HepG2 (cell line): ENCODE measurements at regions not wholly inside any gene's neighbourhood (a gene's known extent, or its start where the extent isn't known, plus 50 kb on each side); places are given as distances from the start of the nearest gene placed in this dataset.

Experiments used
- ATAD3A ChIP-seq: sonication (generic); formaldehyde crosslinking; IDR thresholded peaks from 2 replicates; pipeline ENCODE4 v1.4.0; 2020; ENCODE audit warnings: missing genetic modification reagents
- CERS6 ChIP-seq: sonication (generic); formaldehyde crosslinking; IDR thresholded peaks from 2 replicates; pipeline ENCODE4 v1.5.0; 2020; ENCODE audit warnings: missing genetic modification reagents
- DZIP1 ChIP-seq: sonication (generic); formaldehyde crosslinking; IDR thresholded peaks from 2 replicates; pipeline ENCODE4 v1.5.0; 2020; ENCODE audit warnings: mild to moderate bottlenecking, missing genetic modification reagents
- EP300 ChIP-seq, 3 experiments: sonication (generic) in 1 of 3; formaldehyde crosslinking in 1 of 3; IDR thresholded peaks; 2 replicates each; pipeline versions ENCODE4 v1.5.1 to v1.6.1; 2011 to 2020; ENCODE audit warnings: low read depth in 2 of 3, low read length in 2 of 3, borderline replicate concordance in 1 of 3, improper control_type of control experiment in 1 of 3, mild to moderate bottlenecking in 1 of 3, missing genetic modification reagents in 1 of 3, moderate library complexity in 1 of 3
- ERF ChIP-seq: IDR thresholded peaks from 2 replicates; pipeline ENCODE4 v1.6.1; 2018; ENCODE audit warnings: missing biosample characterization, missing genetic modification reagents
- GATA4 ChIP-seq: sonication (generic); IDR thresholded peaks from 2 replicates; pipeline ENCODE4 v1.6.1; 2016; ENCODE audit warnings: antibody characterized with exemption, low read depth, borderline replicate concordance
- HOXA3 ChIP-seq: sonication (generic); formaldehyde crosslinking; IDR thresholded peaks from 2 replicates; pipeline ENCODE4 v1.5.0; 2020; ENCODE audit warnings: missing genetic modification reagents
- HOXA7 ChIP-seq: sonication (generic); formaldehyde crosslinking; IDR thresholded peaks from 2 replicates; pipeline ENCODE4 v1.8.1; 2022; ENCODE audit warnings: mild to moderate bottlenecking, missing genetic modification reagents, moderate library complexity
- ISL2 ChIP-seq: sonication (generic); formaldehyde crosslinking; IDR thresholded peaks from 2 replicates; pipeline ENCODE4 v1.5.0; 2020; ENCODE audit warnings: missing genetic modification reagents
- MTA3 ChIP-seq: sonication (generic); formaldehyde crosslinking; IDR thresholded peaks from 2 replicates; pipeline ENCODE4 v1.4.0; 2020; ENCODE audit warnings: missing genetic modification reagents
- PCBP2 ChIP-seq: fragments of 200-400 bp; formaldehyde crosslinking; optimal IDR thresholded peaks from 2 replicates; pipeline ENCODE3; 2018; ENCODE audit warnings: low read length, low read depth; ENCODE audit not compliant: poor library complexity, severe bottlenecking
- RBAK ChIP-seq: sonication (generic); formaldehyde crosslinking; IDR thresholded peaks from 2 replicates; pipeline ENCODE4 v1.5.1; 2020; ENCODE audit warnings: mild to moderate bottlenecking, missing genetic modification reagents
- SIX1 ChIP-seq: sonication (generic); formaldehyde crosslinking; IDR thresholded peaks from 2 replicates; pipeline ENCODE4 v1.4.0; 2020; ENCODE audit warnings: missing genetic modification reagents, borderline replicate concordance
- SYNCRIP ChIP-seq: fragments of 200-400 bp; formaldehyde crosslinking; IDR thresholded peaks from 2 replicates; pipeline ENCODE4 v1.6.1; 2018; ENCODE audit warnings: mild to moderate bottlenecking, low read depth, low read length; ENCODE audit not compliant: insufficient read depth
- TCF12 ChIP-seq, 2 experiments: fragments of 450-650 bp in 1 of 2; sonication (generic) in 1 of 2; formaldehyde crosslinking in 1 of 2; IDR thresholded peaks; 2 replicates each; pipeline versions ENCODE4 v1.6.1 to v1.8.0; 2017 to 2022; ENCODE audit warnings: antibody characterized with exemption in 1 of 2, mild to moderate bottlenecking in 1 of 2, missing genetic modification reagents in 1 of 2, moderate library complexity in 1 of 2
- TFDP1 ChIP-seq: IDR thresholded peaks from 2 replicates; pipeline ENCODE4 v1.6.1; 2016; ENCODE audit warnings: missing compliant biosample characterization, missing genetic modification reagents, borderline replicate concordance
- XRCC5 ChIP-seq: fragments of 200-400 bp; formaldehyde crosslinking; optimal IDR thresholded peaks from 2 replicates; pipeline ENCODE3; 2017; ENCODE audit warnings: mild to moderate bottlenecking, low read length
- ZNF12 ChIP-seq: sonication (generic); formaldehyde crosslinking; IDR thresholded peaks from 2 replicates; pipeline ENCODE4 v1.5.0; 2020; ENCODE audit warnings: missing genetic modification reagents
- ZNF143 ChIP-seq: sonication (generic); formaldehyde crosslinking; IDR thresholded peaks from 2 replicates; pipeline ENCODE4 v1.4.0; 2020; ENCODE audit warnings: missing genetic modification reagents
- ZNF263 ChIP-seq: sonication (generic); formaldehyde crosslinking; IDR thresholded peaks from 2 replicates; pipeline ENCODE4 v1.4.0; 2020; ENCODE audit warnings: missing genetic modification reagents
- ZNF710 ChIP-seq: sonication (generic); formaldehyde crosslinking; IDR thresholded peaks from 2 replicates; pipeline ENCODE4 v1.5.0; 2020; ENCODE audit warnings: mild to moderate bottlenecking, missing genetic modification reagents, borderline replicate concordance
- ZNF747 ChIP-seq: sonication (generic); formaldehyde crosslinking; IDR thresholded peaks from 2 replicates; pipeline ENCODE4 v1.8.1; 2023; ENCODE audit warnings: missing genetic modification reagents, mild to moderate bottlenecking, borderline replicate concordance
- ZNF816 ChIP-seq: sonication (generic); formaldehyde crosslinking; IDR thresholded peaks from 2 replicates; pipeline ENCODE4 v1.8.0; 2022; ENCODE audit warnings: missing genetic modification reagents, mild to moderate bottlenecking, borderline replicate concordance

GRCh38 chr2:167794554-167795255 lies 452.7 kb downstream of the STK39 start (continued):
- 0 out of 2 replicates have a peak, but pooled peaks have one; percentile 20 for TF ChIP-seq ZNF12 (CRISPR knock-in tag)
- peak in 1 of 2 experiments; percentile 95; a peak in 2 of 4 replicates for TF ChIP-seq EP300 (IDR thresholded peaks at IDR 0.05; ENCODE audit: low read depth in 2 of 2, low read length in 2 of 2)
- TF ChIP-seq EP300 (CRISPR knock-in tag; IDR thresholded peaks at IDR 0.05; ENCODE audit: borderline replicate concordance) = peak; percentile 86
- TF ChIP-seq ISL2 = peak; percentile 100
- TF ChIP-seq TCF12 (IDR thresholded peaks at IDR 0.05) = no peak
- TF ChIP-seq TCF12 (CRISPR knock-in tag; IDR thresholded peaks at IDR 0.05) = no peak
- TF ChIP-seq HOXA3 (CRISPR knock-in tag) = no peak
- TF ChIP-seq ZNF816 (CRISPR knock-in tag) = no peak
- TF ChIP-seq XRCC5 = no peak
- TF ChIP-seq GATA4 = peak; percentile 94; the same call in 1 of the 2 replicates
- no peak for TF ChIP-seq ZNF747
- TF ChIP-seq ZNF710 (CRISPR knock-in tag) = peak; percentile 92
- TF ChIP-seq ERF = no peak
- no peak for TF ChIP-seq HOXA7 (CRISPR knock-in tag)
- no peak for TF ChIP-seq ZNF143 (CRISPR knock-in tag)
- no peak for TF ChIP-seq RBAK (CRISPR knock-in tag)
- TF ChIP-seq CERS6 (CRISPR knock-in tag) = no peak
- TF ChIP-seq PCBP2 = no peak
- no peak for TF ChIP-seq SYNCRIP
- no peak for TF ChIP-seq ZNF263 (CRISPR knock-in tag)
- TF ChIP-seq SIX1 (CRISPR knock-in tag) = peak; percentile 93
- TF ChIP-seq MTA3 (CRISPR knock-in tag) = no peak
- no peak for TF ChIP-seq DZIP1 (CRISPR knock-in tag)
- TF ChIP-seq TFDP1 (CRISPR knock-in tag) = no peak; the same call in 1 of the 2 replicates
- TF ChIP-seq ATAD3A (CRISPR knock-in tag) = no peak
